Fibroblast of the conjunctiva (primary cell): ENCODE measurements at regions not wholly inside any gene's neighbourhood (a gene's known extent, or its start where the extent isn't known, plus 50 kb on each side); places are given as distances from the start of the nearest gene placed in this dataset.
A peak's percentile ranks its signal among the peaks of the same experiment; 100 is the strongest.
"Not testable (repeated sequence)": the region's sequence is repeated elsewhere in the genome, so short reads cannot be mapped to it uniquely, and the experiment has no call there.

Source experiments
- DNase-seq: peaks from one replicate; pipeline ENCODE4 v3.0.0-alpha.2; 2010; ENCODE audit warnings: low read depth

GRCh38 chr15:81056304-81056703 lies 55.6 kb downstream of the TLNRD1 start:
- no peak for DNase-seq

- no peak for DNase-seq
Observed at GRCh38 chr15:81060470-81060869, 59.7 kb downstream of the TLNRD1 start.

GRCh38 chr15:81060907-81061306 lies 60.2 kb downstream of the TLNRD1 start:
- no peak for DNase-seq

GRCh38 chr15:81061490-81062253 lies 60.9 kb downstream of the TLNRD1 start:
- DNase-seq = no peak

GRCh38 chr15:81062937-81063336 lies 62.2 kb downstream of the TLNRD1 start:
- DNase-seq = no peak

GRCh38 chr15:81064253-81064652 lies 63.5 kb downstream of the TLNRD1 start:
- DNase-seq = no peak

GRCh38 chr15:81067567-81067966 lies 66.5 kb upstream of the CFAP161 start:
- not testable (repeated sequence) for DNase-seq

- DNase-seq = no peak
Observed at GRCh38 chr15:81068516-81068915, 65.6 kb upstream of the CFAP161 start.

GRCh38 chr15:81069356-81069755 lies 64.7 kb upstream of the CFAP161 start:
- no peak for DNase-seq

- no peak for DNase-seq
Observed at GRCh38 chr15:81069909-81070308, 64.2 kb upstream of the CFAP161 start.

GRCh38 chr15:81071120-81071519 lies 63.0 kb upstream of the CFAP161 start:
- peak; percentile 18 for DNase-seq

GRCh38 chr15:81071705-81072104 lies 62.4 kb upstream of the CFAP161 start:
- DNase-seq = no peak

- no peak for DNase-seq
Observed at GRCh38 chr15:81072551-81072950, 61.5 kb upstream of the CFAP161 start.

GRCh38 chr15:81073801-81074200 lies 60.3 kb upstream of the CFAP161 start:
- no peak for DNase-seq

GRCh38 chr15:81074773-81075172 lies 59.3 kb upstream of the CFAP161 start:
- no peak for DNase-seq

GRCh38 chr15:81075272-81075671 lies 58.8 kb upstream of the CFAP161 start:
- no peak for DNase-seq

GRCh38 chr15:81080996-81081395 lies 53.1 kb upstream of the CFAP161 start:
- no peak for DNase-seq

- no peak for DNase-seq
Observed at GRCh38 chr15:81083201-81083600, 50.9 kb upstream of the CFAP161 start.
